Epithelial cell of proximal tubule (primary cell): ENCODE measurements at regions not wholly inside any gene's neighbourhood (a gene's known extent, or its start where the extent isn't known, plus 50 kb on each side); places are given as distances from the start of the nearest gene placed in this dataset.
"Not testable (repeated sequence)": the region's sequence is repeated elsewhere in the genome, so short reads cannot be mapped to it uniquely, and the experiment has no call there.

Experiments used
- DNase-seq: peaks from one replicate; pipeline ENCODE4 v3.0.0-alpha.2; 2011; ENCODE audit warnings: low read depth
- H3K4me3 ChIP-seq: 2 replicates; pipeline ENCODE4 v1.5.1; 2011; ENCODE audit warnings: low read depth, mild to moderate bottlenecking, low read length
- CTCF ChIP-seq: conservative IDR thresholded peaks from 2 replicates; pipeline ENCODE4 v1.5.1; 2012; ENCODE audit warnings: low read depth, mild to moderate bottlenecking, low read length

DNA sequence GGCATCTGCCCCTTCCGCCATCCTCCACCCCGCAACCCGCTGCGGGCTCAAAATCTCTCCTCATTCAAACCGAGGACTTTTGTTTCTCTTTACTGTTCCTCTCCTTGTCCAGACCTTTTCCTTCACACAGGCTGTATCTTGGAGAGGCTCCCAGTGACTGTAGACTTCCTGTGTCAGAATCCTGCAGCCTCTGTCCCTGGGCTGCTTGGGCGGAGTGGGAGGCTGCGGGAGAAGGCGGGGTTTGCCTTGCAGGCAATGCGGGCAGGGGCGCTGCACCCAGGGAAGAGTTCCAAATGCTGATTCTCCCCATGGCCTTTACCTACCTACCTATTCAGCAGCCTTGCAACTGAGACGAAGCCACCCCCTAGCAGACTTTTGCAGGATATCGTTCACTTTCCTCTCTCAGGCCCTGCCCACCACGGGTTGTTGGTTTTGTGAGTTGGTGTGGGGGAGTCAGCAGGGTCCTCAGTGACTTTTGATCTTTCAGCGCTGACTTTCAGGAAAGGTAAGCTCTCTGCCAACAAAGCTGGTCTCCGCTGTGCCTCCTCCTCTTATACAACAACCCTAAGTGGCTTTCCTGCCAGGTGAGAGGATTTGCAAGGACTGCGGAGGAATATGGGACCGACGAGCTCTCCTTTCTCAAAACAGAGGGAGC lies 79.0 kb upstream of the KCNA1 start:
- DNase-seq, result no peak
- H3K4me3 ChIP-seq, result no peak overlapping the region
- TF ChIP-seq CTCF, result no peak

DNA sequence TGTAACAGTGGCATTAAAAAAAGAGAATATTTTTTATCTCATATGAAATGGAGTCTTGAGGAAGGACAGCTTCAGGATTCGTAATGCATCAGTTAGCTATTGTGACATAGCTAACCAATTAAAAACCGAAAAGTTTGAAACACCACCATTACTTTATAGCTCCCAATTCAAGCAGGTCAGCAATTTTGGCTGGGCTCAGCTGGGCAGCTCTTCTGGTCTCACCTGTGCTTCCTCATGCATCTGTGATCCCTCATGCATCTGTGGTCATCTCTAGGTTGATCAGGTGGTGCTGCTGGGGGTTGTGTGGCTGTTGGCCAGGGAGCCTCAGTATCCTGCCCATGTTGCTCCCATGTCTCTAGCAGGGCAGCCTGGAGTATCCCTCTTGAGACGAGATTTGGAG lies 76.7 kb upstream of the KCNA1 start:
- no peak for TF ChIP-seq CTCF

GRCh38 chr12:4833524-4833923 lies 76.2 kb upstream of the KCNA1 start:
- no peak for DNase-seq
- H3K4me3 ChIP-seq, result no peak overlapping the region
- TF ChIP-seq CTCF, result no peak

More for the DNA sequence above, 76.7 kb upstream of the KCNA1 start:
- H3K4me3 ChIP-seq, result no peak overlapping the region
- no peak for DNase-seq

GRCh38 chr12:4842401-4842800 lies 67.3 kb upstream of the KCNA1 start:
- not testable (repeated sequence) for DNase-seq, H3K4me3 ChIP-seq

DNA sequence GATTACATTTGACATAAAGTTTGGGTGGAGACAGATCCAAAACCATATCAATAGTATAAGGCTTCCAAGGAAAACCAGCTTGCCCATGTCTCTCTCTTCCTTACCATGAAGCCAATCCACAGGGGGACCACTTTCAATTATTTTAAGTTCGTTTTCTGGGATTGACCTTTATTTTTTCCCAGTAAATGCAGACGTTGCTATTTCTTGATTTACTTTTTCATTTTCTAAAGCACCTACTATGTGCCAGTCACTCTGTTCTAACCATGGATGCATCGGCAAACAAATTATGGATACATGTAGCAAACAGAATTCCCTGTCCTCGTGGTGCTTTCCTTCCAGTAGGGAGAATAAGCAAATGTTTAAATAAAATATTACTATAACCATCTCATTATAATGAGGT lies 65.8 kb upstream of the KCNA1 start:
- no peak overlapping the region for H3K4me3 ChIP-seq
- TF ChIP-seq CTCF, result no peak
- DNase-seq, result no peak

DNA sequence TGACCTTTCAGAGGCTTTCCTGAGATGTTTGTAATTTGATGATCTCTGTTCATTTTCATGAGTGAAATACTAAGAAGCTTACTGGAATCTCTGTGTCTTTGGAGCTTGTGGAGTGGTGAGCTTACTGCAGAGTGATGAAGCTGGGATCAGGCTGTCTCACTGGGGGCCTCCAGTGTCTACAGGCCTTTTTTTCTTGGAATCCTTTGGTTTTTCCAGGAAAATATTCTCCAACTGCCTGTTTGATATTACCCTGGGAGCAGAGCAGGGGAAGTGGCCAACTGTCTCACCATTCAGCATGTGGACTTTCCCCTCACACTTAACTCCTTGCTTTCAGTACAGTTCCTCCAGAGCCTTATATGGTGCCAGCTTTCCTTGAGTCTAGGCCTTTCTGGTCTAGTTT lies 62.0 kb upstream of the KCNA1 start:
- H3K4me3 ChIP-seq, result no peak overlapping the region
- no peak for TF ChIP-seq CTCF
- no peak for DNase-seq

GRCh38 chr12:4849115-4849541 lies 60.6 kb upstream of the KCNA1 start:
- H3K4me3 ChIP-seq, result no peak overlapping the region
- TF ChIP-seq CTCF, result peak; percentile 69
- no peak for DNase-seq
